ENCODE measurements at regions not wholly inside any gene's neighbourhood (a gene's known extent, or its start where the extent isn't known, plus 50 kb on each side); places are given as distances from the start of the nearest gene placed in this dataset.

DNA sequence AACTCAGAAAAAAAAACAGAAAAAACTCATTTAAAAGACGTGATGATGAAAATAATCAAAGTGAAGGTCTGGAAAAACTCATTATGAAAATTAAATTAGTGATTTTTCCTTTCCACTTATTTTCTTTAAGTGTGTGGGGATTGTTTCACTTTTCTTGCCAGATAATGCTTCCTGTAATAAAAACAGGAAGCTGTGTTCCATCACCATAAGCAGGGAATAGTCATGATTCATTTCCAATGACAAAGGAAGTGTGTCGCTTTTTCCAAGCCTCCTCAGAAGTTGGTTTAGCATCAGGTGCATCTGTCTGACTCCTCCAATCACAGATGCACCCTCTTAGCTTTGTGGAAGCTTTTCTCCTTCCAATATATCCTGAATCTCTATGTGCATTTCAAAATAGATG is 2068.7 kb downstream of the MAT2B start:
- H4K8ac ChIP-seq (ENCODE audit: low read length) = no peak overlapping the region
- peaks cover 6% of the 10 kb centered on the region for H3K9me3 ChIP-seq (ENCODE audit: control insufficient read depth, low read length)
- H3K4me3 ChIP-seq (ENCODE audit: insufficient read depth in 1 of 2, low read depth in 1 of 2, low read length in 2 of 2) = no peak overlapping the region
- H4K91ac ChIP-seq (ENCODE audit: low read length) = no peak overlapping the region
- no peak overlapping the region for H3K4ac ChIP-seq (ENCODE audit: low read depth in 1 of 2, low read length in 2 of 2)
- H3K27ac ChIP-seq (ENCODE audit: low read length, poor library complexity, severe bottlenecking) = no peak overlapping the region
- H3K18ac ChIP-seq (ENCODE audit: low read depth in 1 of 2, low read length in 2 of 2) = no peak overlapping the region
- WGBS = 7% methylated on average over 1 of the region's 2 CpGs
- no peak overlapping the region for H3K23ac ChIP-seq (ENCODE audit: low read length in 2 of 2)
- no peak overlapping the region for H3K14ac ChIP-seq (ENCODE audit: low read length in 2 of 2)
- no peak overlapping the region for H3K9ac ChIP-seq (ENCODE audit: low read length)
- no peak overlapping the region for H2AFZ ChIP-seq (ENCODE audit: low read depth, low read length)
- no peak overlapping the region for H2AK5ac ChIP-seq (ENCODE audit: low read length, severe bottlenecking)
- H2BK5ac ChIP-seq (ENCODE audit: low read depth, low read length, poor library complexity, severe bottlenecking) = no peak overlapping the region
- H2BK15ac ChIP-seq (ENCODE audit: low read depth, poor library complexity, severe bottlenecking) = no peak overlapping the region
- no peak overlapping the region for H2BK12ac ChIP-seq (ENCODE audit: low read length in 2 of 2)
- peak; percentile 16 for DNase-seq
- H2BK120ac ChIP-seq (ENCODE audit: low read depth, low read length) = no peak overlapping the region
- H3K27me3 ChIP-seq (ENCODE audit: control insufficient read depth in 1 of 2, insufficient read depth in 1 of 2, low read length in 2 of 2) = no peaks in the 10 kb centered on the region
- H3K4me2 ChIP-seq (ENCODE audit: low read length, poor library complexity, severe bottlenecking) = no peak overlapping the region
- no peaks in the 10 kb centered on the region for H3K36me3 ChIP-seq (ENCODE audit: control insufficient read depth in 1 of 2, insufficient read depth in 2 of 2, low read depth in 1 of 2, low read length in 2 of 2)
- no peaks in the 10 kb centered on the region for H3K4me1 ChIP-seq (ENCODE audit: control insufficient read depth, insufficient read depth, low read depth, low read length)
- H3K79me1 ChIP-seq (replicated peaks; ENCODE audit: low read length, poor library complexity, severe bottlenecking) = no peaks in the 10 kb centered on the region

DNA sequence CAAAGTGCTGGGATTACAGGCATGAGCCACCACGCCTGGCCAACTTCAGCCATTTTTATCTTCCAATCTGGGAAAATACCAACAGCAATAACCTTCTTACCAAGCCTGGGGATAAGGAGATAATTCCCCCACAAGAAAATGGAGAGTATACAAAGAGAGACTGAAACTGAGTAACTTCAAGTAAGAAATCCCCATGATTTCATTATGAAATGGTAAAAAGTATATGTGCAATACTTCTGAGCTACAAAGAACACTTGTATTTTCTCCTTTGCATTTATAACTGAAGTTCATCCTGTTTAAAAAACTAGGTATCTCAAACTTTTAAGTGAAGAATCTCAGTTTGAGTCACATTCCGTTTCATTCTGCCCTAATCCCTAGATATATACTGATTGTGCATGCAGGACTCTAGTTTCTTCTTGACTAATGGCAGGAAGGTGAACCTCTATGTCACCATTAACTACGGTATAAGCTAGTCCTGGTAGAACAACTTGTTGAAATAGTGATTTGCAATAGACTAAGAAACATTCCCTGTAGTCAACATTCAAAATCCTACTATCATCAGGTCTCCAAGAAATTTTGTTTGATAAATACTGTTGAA is 2071.4 kb downstream of the MAT2B start:
- H3K27ac ChIP-seq (ENCODE audit: low read length, poor library complexity, severe bottlenecking) = no peak overlapping the region
- no peak overlapping the region for H3K14ac ChIP-seq (ENCODE audit: low read length in 2 of 2)
- no peak overlapping the region for H4K8ac ChIP-seq (ENCODE audit: low read length)
- no peak for DNase-seq
- no peak overlapping the region for H3K4me2 ChIP-seq (ENCODE audit: low read length, poor library complexity, severe bottlenecking)
- H3K4me3 ChIP-seq (ENCODE audit: insufficient read depth in 1 of 2, low read depth in 1 of 2, low read length in 2 of 2) = no peak overlapping the region
- no peaks in the 10 kb centered on the region for H3K27me3 ChIP-seq (ENCODE audit: control insufficient read depth in 1 of 2, insufficient read depth in 1 of 2, low read length in 2 of 2)
- H2BK15ac ChIP-seq (ENCODE audit: low read depth, poor library complexity, severe bottlenecking) = no peak overlapping the region
- no peaks in the 10 kb centered on the region for H3K79me1 ChIP-seq (replicated peaks; ENCODE audit: low read length, poor library complexity, severe bottlenecking)
- H2AK5ac ChIP-seq (ENCODE audit: low read length, severe bottlenecking) = no peak overlapping the region
- 80% methylated on average over 1 of the region's 3 CpGs for WGBS
- H2BK12ac ChIP-seq (ENCODE audit: low read length in 2 of 2) = no peak overlapping the region
- no peak overlapping the region for H3K23ac ChIP-seq (ENCODE audit: low read length in 2 of 2)
- H2AFZ ChIP-seq (ENCODE audit: low read depth, low read length) = no peak overlapping the region
- no peaks in the 10 kb centered on the region for H3K36me3 ChIP-seq (ENCODE audit: control insufficient read depth in 1 of 2, insufficient read depth in 2 of 2, low read depth in 1 of 2, low read length in 2 of 2)
- no peak overlapping the region for H3K18ac ChIP-seq (ENCODE audit: low read depth in 1 of 2, low read length in 2 of 2)
- no peaks in the 10 kb centered on the region for H3K4me1 ChIP-seq (ENCODE audit: control insufficient read depth, insufficient read depth, low read depth, low read length)
- peaks cover 2% of the 10 kb centered on the region for H3K9me3 ChIP-seq (ENCODE audit: control insufficient read depth, low read length)
- H3K4ac ChIP-seq (ENCODE audit: low read depth in 1 of 2, low read length in 2 of 2) = no peak overlapping the region
- no peak overlapping the region for H4K91ac ChIP-seq (ENCODE audit: low read length)
- no peak overlapping the region for H2BK120ac ChIP-seq (ENCODE audit: low read depth, low read length)
- H3K9ac ChIP-seq (ENCODE audit: low read length) = no peak overlapping the region
- no peak overlapping the region for H2BK5ac ChIP-seq (ENCODE audit: low read depth, low read length, poor library complexity, severe bottlenecking)

DNA sequence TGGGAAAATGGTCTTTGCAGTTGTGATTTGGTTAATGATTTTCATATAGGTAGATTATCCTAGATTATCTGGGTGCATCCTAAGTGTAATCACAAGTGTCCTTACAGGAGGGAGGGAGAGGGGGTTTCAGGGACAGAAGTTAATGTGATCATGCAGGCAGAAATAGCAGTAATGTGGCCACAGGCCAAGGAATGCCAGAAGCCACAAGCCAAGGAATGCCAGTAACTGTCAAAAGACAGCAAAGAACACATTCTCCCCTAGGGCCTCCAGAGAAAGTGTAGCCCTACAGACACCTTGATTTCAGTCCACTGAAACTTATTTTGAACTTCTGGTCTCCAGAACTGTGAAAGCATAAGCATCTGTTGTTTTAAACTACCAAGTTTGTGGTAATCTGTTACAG is 2074.5 kb downstream of the MAT2B start:
- H2BK120ac ChIP-seq (ENCODE audit: low read depth, low read length) = no peak overlapping the region
- no peaks in the 10 kb centered on the region for H3K9me3 ChIP-seq (ENCODE audit: control insufficient read depth, low read length)
- H2AFZ ChIP-seq (ENCODE audit: low read depth, low read length) = no peak overlapping the region
- H2BK15ac ChIP-seq (ENCODE audit: low read depth, poor library complexity, severe bottlenecking) = no peak overlapping the region
- H3K23ac ChIP-seq (ENCODE audit: low read length in 2 of 2) = no peak overlapping the region
- no peak overlapping the region for H2BK12ac ChIP-seq (ENCODE audit: low read length in 2 of 2)
- no peaks in the 10 kb centered on the region for H3K36me3 ChIP-seq (ENCODE audit: control insufficient read depth in 1 of 2, insufficient read depth in 2 of 2, low read depth in 1 of 2, low read length in 2 of 2)
- no peaks in the 10 kb centered on the region for H3K27me3 ChIP-seq (ENCODE audit: control insufficient read depth in 1 of 2, insufficient read depth in 1 of 2, low read length in 2 of 2)
- H3K9ac ChIP-seq (ENCODE audit: low read length) = no peak overlapping the region
- H2AK5ac ChIP-seq (ENCODE audit: low read length, severe bottlenecking) = no peak overlapping the region
- H3K18ac ChIP-seq (ENCODE audit: low read depth in 1 of 2, low read length in 2 of 2) = no peak overlapping the region
- no peak overlapping the region for H3K14ac ChIP-seq (ENCODE audit: low read length in 2 of 2)
- H3K4me2 ChIP-seq (ENCODE audit: low read length, poor library complexity, severe bottlenecking) = no peak overlapping the region
- H2BK5ac ChIP-seq (ENCODE audit: low read depth, low read length, poor library complexity, severe bottlenecking) = no peak overlapping the region
- no peaks in the 10 kb centered on the region for H3K79me1 ChIP-seq (replicated peaks; ENCODE audit: low read length, poor library complexity, severe bottlenecking)
- no peak overlapping the region for H4K91ac ChIP-seq (ENCODE audit: low read length)
- peak; percentile 43 for DNase-seq
- H4K8ac ChIP-seq (ENCODE audit: low read length) = no peak overlapping the region
- H3K4me3 ChIP-seq (ENCODE audit: insufficient read depth in 1 of 2, low read depth in 1 of 2, low read length in 2 of 2) = no peak overlapping the region
- H3K4me1 ChIP-seq (ENCODE audit: control insufficient read depth, insufficient read depth, low read depth, low read length) = no peaks in the 10 kb centered on the region
- H3K27ac ChIP-seq (ENCODE audit: low read length, poor library complexity, severe bottlenecking) = no peak overlapping the region
- H3K4ac ChIP-seq (ENCODE audit: low read depth in 1 of 2, low read length in 2 of 2) = no peak overlapping the region

DNA sequence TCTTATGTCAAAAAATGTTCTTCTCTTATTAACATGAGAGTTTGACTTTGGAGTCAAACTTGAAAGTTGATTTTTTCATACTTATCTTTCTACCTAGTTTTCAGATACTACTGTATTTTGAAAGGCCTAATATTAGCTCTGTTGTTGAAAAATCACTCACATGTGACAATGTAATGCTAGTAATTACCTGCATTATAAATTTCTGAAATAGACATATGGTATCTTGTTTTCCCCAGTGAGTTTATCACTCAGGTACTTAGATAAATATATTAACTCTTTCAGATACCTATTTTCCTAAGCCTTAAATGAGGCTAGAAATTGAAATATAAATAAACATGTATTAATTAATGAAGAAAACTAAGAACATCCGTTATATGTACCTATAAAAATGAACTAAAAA is 2089.3 kb downstream of the MAT2B start:
- Histone ChIP-seq H3K36me3 (ENCODE audit: control insufficient read depth in 1 of 2, insufficient read depth in 2 of 2, low read depth in 1 of 2, low read length in 2 of 2) (no peaks in the 10 kb centered on the region), H3K14ac (ENCODE audit: low read length in 2 of 2) (no peak overlapping the region), H3K4me3 (ENCODE audit: insufficient read depth in 1 of 2, low read depth in 1 of 2, low read length in 2 of 2) (no peak overlapping the region), H2AK5ac (ENCODE audit: low read length, severe bottlenecking) (no peak overlapping the region), H2BK12ac (ENCODE audit: low read length in 2 of 2) (no peak overlapping the region), H3K79me1 (replicated peaks; ENCODE audit: low read length, poor library complexity, severe bottlenecking) (no peaks in the 10 kb centered on the region), H4K8ac (ENCODE audit: low read length) (no peak overlapping the region), H3K27ac (ENCODE audit: low read length, poor library complexity, severe bottlenecking) (no peak overlapping the region), H3K9ac (ENCODE audit: low read length) (no peak overlapping the region), H2AFZ (ENCODE audit: low read depth, low read length) (no peak overlapping the region), H3K9me3 (ENCODE audit: control insufficient read depth, low read length) (no peaks in the 10 kb centered on the region), H3K4ac (ENCODE audit: low read depth in 1 of 2, low read length in 2 of 2) (no peak overlapping the region), H4K91ac (ENCODE audit: low read length) (no peak overlapping the region), H2BK15ac (ENCODE audit: low read depth, poor library complexity, severe bottlenecking) (no peak overlapping the region), H3K27me3 (ENCODE audit: control insufficient read depth in 1 of 2, insufficient read depth in 1 of 2, low read length in 2 of 2) (no peaks in the 10 kb centered on the region), H2BK120ac (ENCODE audit: low read depth, low read length) (no peak overlapping the region), H3K23ac (ENCODE audit: low read length in 2 of 2) (no peak overlapping the region), H3K4me2 (ENCODE audit: low read length, poor library complexity, severe bottlenecking) (no peak overlapping the region), H3K4me1 (ENCODE audit: control insufficient read depth, insufficient read depth, low read depth, low read length) (no peaks in the 10 kb centered on the region), H2BK5ac (ENCODE audit: low read depth, low read length, poor library complexity, severe bottlenecking) (no peak overlapping the region), H3K18ac (ENCODE audit: low read depth in 1 of 2, low read length in 2 of 2) (no peak overlapping the region)
- DNase-seq = no peak
- no CpG with 5 or more reads among the region's 1 CpG for WGBS
